GM12878 (cell line): ENCODE measurements at regions not wholly inside any gene's neighbourhood (a gene's known extent, or its start where the extent isn't known, plus 50 kb on each side); places are given as distances from the start of the nearest gene placed in this dataset.
A peak's percentile ranks its signal among the peaks of the same experiment; 100 is the strongest.

Source experiments
- CHD4 ChIP-seq: fragments of 200-600 bp; sonication (generic); IDR thresholded peaks from 2 replicates; pipeline ENCODE4 v1.6.1; 2016; ENCODE audit warnings: mild to moderate bottlenecking
- HDAC2 ChIP-seq: fragments of 200-600 bp; sonication (generic); IDR thresholded peaks from 2 replicates; pipeline ENCODE4 v1.6.1; 2017
- RAD51 ChIP-seq: fragments of 450-650 bp; IDR thresholded peaks from 2 replicates; pipeline ENCODE4 v1.6.1; 2016; ENCODE audit warnings: moderate library complexity, mild to moderate bottlenecking, inconsistent platforms
- SMC3 ChIP-seq: IDR thresholded peaks from 2 replicates; pipeline ENCODE4 v1.6.1; 2011; ENCODE audit warnings: low read length, improper control_type of control experiment, borderline replicate concordance
- ZBED1 ChIP-seq: IDR thresholded peaks from 2 replicates; pipeline ENCODE4 v1.6.1; 2016; ENCODE audit warnings: borderline replicate concordance
- ZNF24 ChIP-seq: fragments of 450-650 bp; IDR thresholded peaks from 2 replicates; pipeline ENCODE4 v1.6.1; 2017; ENCODE audit warnings: antibody characterized with exemption, mild to moderate bottlenecking
- TF ChIP-seq, protein P1 (sequence below): fragments of 450-650 bp; IDR thresholded peaks from 2 replicates; pipeline ENCODE4 v1.6.1; 2017; ENCODE audit warnings: mild to moderate bottlenecking, moderate library complexity
- TF ChIP-seq, protein P2 (sequence below): fragments of 450-650 bp; IDR thresholded peaks from 2 replicates; pipeline ENCODE4 v1.6.1; 2016; ENCODE audit warnings: mild to moderate bottlenecking, moderate library complexity, borderline replicate concordance
- TF ChIP-seq, protein P3 (sequence below): fragments of 450-650 bp; IDR thresholded peaks from 2 replicates; pipeline ENCODE4 v1.6.1; 2018; ENCODE audit warnings: borderline replicate concordance, mild to moderate bottlenecking; ENCODE audit not compliant: partially characterized antibody
- TF ChIP-seq, protein P4 (sequence below): fragments of 450-650 bp; IDR thresholded peaks from 2 replicates; pipeline ENCODE4 v1.6.1; 2016; ENCODE audit warnings: mild to moderate bottlenecking
- TF ChIP-seq, protein P5 (sequence below): fragments of 450-650 bp; formaldehyde crosslinking; IDR thresholded peaks from 2 replicates; pipeline ENCODE4 v1.4.0; 2020; ENCODE audit warnings: mild to moderate bottlenecking, moderate library complexity

DNA sequence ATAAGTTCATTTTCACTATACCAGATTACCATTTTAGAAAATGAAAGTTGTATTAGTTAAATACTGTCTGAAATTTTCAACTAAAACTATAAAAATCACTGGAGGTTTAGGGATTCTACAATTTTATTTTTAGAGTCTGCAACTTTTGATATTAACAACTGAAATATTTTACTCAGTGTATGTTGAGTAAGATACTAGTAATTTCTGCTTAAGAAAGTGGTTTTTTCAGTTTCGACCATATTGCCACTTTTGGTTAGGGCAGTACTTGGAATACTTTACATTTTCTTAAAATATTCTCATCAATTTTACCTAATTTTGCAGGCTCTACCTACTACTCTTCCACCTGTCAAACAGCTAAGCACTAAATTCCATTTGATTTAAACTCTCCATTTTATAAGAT is 59.6 kb downstream of the KCNRG start (continued):
- TF ChIP-seq, protein P1, sequence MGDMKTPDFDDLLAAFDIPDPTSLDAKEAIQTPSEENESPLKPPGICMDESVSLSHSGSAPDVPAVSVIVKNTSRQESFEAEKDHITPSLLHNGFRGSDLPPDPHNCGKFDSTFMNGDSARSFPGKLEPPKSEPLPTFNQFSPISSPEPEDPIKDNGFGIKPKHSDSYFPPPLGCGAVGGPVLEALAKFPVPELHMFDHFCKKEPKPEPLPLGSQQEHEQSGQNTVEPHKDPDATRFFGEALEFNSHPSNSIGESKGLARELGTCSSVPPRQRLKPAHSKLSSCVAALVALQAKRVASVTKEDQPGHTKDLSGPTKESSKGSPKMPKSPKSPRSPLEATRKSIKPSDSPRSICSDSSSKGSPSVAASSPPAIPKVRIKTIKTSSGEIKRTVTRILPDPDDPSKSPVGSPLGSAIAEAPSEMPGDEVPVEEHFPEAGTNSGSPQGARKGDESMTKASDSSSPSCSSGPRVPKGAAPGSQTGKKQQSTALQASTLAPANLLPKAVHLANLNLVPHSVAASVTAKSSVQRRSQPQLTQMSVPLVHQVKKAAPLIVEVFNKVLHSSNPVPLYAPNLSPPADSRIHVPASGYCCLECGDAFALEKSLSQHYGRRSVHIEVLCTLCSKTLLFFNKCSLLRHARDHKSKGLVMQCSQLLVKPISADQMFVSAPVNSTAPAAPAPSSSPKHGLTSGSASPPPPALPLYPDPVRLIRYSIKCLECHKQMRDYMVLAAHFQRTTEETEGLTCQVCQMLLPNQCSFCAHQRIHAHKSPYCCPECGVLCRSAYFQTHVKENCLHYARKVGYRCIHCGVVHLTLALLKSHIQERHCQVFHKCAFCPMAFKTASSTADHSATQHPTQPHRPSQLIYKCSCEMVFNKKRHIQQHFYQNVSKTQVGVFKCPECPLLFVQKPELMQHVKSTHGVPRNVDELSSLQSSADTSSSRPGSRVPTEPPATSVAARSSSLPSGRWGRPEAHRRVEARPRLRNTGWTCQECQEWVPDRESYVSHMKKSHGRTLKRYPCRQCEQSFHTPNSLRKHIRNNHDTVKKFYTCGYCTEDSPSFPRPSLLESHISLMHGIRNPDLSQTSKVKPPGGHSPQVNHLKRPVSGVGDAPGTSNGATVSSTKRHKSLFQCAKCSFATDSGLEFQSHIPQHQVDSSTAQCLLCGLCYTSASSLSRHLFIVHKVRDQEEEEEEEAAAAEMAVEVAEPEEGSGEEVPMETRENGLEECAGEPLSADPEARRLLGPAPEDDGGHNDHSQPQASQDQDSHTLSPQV = no peak
- TF ChIP-seq, protein P2, sequence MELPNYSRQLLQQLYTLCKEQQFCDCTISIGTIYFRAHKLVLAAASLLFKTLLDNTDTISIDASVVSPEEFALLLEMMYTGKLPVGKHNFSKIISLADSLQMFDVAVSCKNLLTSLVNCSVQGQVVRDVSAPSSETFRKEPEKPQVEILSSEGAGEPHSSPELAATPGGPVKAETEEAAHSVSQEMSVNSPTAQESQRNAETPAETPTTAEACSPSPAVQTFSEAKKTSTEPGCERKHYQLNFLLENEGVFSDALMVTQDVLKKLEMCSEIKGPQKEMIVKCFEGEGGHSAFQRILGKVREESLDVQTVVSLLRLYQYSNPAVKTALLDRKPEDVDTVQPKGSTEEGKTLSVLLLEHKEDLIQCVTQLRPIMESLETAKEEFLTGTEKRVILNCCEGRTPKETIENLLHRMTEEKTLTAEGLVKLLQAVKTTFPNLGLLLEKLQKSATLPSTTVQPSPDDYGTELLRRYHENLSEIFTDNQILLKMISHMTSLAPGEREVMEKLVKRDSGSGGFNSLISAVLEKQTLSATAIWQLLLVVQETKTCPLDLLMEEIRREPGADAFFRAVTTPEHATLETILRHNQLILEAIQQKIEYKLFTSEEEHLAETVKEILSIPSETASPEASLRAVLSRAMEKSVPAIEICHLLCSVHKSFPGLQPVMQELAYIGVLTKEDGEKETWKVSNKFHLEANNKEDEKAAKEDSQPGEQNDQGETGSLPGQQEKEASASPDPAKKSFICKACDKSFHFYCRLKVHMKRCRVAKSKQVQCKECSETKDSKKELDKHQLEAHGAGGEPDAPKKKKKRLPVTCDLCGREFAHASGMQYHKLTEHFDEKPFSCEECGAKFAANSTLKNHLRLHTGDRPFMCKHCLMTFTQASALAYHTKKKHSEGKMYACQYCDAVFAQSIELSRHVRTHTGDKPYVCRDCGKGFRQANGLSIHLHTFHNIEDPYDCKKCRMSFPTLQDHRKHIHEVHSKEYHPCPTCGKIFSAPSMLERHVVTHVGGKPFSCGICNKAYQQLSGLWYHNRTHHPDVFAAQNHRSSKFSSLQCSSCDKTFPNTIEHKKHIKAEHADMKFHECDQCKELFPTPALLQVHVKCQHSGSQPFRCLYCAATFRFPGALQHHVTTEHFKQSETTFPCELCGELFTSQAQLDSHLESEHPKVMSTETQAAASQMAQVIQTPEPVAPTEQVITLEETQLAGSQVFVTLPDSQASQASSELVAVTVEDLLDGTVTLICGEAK = no peak
- no peak for TF ChIP-seq RAD51
- TF ChIP-seq, protein P3, sequence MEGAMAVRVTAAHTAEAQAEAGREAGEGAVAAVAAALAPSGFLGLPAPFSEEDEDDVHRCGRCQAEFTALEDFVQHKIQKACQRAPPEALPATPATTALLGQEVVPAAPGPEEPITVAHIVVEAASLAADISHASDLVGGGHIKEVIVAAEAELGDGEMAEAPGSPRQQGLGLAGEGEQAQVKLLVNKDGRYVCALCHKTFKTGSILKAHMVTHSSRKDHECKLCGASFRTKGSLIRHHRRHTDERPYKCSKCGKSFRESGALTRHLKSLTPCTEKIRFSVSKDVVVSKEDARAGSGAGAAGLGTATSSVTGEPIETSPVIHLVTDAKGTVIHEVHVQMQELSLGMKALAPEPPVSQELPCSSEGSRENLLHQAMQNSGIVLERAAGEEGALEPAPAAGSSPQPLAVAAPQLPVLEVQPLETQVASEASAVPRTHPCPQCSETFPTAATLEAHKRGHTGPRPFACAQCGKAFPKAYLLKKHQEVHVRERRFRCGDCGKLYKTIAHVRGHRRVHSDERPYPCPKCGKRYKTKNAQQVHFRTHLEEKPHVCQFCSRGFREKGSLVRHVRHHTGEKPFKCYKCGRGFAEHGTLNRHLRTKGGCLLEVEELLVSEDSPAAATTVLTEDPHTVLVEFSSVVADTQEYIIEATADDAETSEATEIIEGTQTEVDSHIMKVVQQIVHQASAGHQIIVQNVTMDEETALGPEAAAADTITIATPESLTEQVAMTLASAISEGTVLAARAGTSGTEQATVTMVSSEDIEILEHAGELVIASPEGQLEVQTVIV = no peak
- TF ChIP-seq, protein P4, sequence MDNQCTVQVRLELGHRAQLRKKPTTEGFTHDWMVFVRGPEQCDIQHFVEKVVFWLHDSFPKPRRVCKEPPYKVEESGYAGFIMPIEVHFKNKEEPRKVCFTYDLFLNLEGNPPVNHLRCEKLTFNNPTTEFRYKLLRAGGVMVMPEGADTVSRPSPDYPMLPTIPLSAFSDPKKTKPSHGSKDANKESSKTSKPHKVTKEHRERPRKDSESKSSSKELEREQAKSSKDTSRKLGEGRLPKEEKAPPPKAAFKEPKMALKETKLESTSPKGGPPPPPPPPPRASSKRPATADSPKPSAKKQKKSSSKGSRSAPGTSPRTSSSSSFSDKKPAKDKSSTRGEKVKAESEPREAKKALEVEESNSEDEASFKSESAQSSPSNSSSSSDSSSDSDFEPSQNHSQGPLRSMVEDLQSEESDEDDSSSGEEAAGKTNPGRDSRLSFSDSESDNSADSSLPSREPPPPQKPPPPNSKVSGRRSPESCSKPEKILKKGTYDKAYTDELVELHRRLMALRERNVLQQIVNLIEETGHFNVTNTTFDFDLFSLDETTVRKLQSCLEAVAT = no peak
- no peak for TF ChIP-seq ZNF24
- 0 out of 2 replicates have a peak, but pooled peaks have one; percentile 34 for TF ChIP-seq ZBED1
- TF ChIP-seq SMC3 = no peak
- TF ChIP-seq, protein P5, sequence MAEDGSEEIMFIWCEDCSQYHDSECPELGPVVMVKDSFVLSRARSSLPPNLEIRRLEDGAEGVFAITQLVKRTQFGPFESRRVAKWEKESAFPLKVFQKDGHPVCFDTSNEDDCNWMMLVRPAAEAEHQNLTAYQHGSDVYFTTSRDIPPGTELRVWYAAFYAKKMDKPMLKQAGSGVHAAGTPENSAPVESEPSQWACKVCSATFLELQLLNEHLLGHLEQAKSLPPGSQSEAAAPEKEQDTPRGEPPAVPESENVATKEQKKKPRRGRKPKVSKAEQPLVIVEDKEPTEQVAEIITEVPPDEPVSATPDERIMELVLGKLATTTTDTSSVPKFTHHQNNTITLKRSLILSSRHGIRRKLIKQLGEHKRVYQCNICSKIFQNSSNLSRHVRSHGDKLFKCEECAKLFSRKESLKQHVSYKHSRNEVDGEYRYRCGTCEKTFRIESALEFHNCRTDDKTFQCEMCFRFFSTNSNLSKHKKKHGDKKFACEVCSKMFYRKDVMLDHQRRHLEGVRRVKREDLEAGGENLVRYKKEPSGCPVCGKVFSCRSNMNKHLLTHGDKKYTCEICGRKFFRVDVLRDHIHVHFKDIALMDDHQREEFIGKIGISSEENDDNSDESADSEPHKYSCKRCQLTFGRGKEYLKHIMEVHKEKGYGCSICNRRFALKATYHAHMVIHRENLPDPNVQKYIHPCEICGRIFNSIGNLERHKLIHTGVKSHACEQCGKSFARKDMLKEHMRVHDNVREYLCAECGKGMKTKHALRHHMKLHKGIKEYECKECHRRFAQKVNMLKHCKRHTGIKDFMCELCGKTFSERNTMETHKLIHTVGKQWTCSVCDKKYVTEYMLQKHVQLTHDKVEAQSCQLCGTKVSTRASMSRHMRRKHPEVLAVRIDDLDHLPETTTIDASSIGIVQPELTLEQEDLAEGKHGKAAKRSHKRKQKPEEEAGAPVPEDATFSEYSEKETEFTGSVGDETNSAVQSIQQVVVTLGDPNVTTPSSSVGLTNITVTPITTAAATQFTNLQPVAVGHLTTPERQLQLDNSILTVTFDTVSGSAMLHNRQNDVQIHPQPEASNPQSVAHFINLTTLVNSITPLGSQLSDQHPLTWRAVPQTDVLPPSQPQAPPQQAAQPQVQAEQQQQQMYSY (CRISPR knock-in tag) = no peak
- no peak for TF ChIP-seq HDAC2
- TF ChIP-seq CHD4 = no peak
